HG02852 (cell line): ENCODE measurements at regions not wholly inside any gene's neighbourhood (a gene's known extent, or its start where the extent isn't known, plus 50 kb on each side); places are given as distances from the start of the nearest gene placed in this dataset.

Experiments
- ATAC-seq: cut with Tn5 transposase; IDR thresholded peaks from one replicate; pipeline ENCODE4 v1.9.1; 2021; ENCODE audit warnings: mild to moderate bottlenecking, moderate library complexity; ENCODE audit not compliant: unreplicated experiment

GRCh38 chr5:81856948-81857928 lies 106.3 kb upstream of the SSBP2 start:
- no peak for ATAC-seq

DNA sequence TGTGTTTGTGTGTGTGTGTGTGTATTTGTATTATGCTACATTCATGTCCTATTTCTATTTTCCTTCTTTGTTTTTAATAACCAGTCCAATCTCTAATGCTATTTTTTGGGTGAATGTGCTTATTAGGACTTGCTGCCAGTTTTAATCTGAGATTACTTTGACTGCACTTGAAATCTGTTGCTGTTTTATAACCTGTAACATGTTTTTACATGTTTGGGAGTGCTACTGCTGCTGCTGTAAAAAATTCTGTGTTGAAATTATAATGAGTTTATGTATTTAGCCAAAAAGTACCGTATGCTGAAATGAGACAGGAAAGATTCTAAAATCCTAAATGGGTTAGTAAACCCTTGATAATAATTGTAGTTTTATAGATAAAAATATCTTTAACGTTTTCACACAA lies 104.7 kb upstream of the SSBP2 start:
- no peak for ATAC-seq

DNA sequence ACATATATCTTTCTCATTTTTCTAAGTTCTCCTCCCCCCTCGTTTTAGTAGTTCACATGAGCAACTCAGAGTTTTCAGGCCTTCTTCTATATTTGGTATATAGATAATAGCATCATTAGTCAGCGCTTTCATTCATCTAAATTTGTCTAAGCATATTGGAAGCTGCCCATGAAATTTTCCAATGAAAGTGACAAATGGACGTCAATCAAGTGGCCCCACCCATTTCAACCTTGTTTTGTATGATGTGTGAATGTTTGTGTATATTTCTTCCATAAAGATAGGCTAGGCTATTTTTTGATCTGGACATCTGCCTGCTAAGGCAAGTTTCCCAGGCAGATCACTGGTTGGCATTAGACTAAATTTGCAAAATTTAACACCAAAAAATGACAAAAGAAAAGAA lies 104.0 kb upstream of the SSBP2 start:
- ATAC-seq: no peak

GRCh38 chr5:81854485-81854884 lies 103.6 kb upstream of the SSBP2 start:
- no peak for ATAC-seq

DNA sequence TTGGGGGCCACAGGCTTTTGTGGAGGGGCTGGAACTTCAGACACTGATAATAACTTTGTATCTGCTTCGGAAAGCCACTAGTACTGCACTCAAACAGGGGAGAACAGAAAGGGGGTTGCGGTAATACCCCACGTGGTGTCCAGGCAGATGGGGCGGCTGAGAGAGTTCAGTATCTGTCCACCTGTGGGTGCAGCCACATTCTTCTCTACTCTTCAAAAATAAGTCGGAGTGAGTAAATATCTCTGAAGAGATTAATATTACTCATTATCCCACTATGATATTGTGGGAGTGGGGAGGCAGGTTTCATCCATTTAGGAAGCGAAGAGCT lies 102.1 kb upstream of the SSBP2 start:
- ATAC-seq: no peak

DNA sequence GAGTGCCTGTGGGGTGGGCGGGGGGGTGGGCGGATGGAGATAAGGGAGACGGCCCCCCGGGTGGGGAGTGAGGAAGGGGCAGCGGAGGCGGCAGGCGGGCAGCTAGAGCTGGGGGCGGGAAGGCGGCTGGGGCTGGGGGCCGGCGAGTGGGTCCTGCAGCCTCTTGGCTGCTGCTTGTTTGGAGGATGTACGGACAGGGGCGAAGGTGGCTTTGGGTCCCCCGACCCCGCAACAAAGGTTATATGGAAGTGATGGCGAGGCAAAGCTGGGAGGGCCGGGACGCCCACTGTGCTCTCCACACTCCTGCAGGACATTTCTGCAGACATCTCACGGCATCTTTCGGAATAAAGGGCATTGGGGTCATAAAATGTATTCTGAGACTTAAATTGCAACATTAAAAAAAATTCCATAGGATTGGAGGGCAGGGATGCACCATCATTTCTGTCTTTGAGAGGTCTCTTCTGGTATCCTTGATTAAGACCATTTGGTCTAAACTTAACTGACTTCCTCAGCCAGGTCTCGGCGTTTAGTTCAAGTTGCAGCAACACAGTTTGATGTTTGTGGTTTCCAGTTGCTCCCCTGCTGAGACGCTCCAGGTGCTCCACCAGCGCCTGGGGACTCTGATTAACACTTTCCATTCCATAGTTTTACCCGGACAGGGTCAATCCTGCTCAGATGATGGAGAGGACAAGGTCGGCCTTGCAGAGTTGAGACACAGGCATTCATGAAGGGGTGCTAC lies 101.6 kb upstream of the SSBP2 start:
- no peak for ATAC-seq

DNA sequence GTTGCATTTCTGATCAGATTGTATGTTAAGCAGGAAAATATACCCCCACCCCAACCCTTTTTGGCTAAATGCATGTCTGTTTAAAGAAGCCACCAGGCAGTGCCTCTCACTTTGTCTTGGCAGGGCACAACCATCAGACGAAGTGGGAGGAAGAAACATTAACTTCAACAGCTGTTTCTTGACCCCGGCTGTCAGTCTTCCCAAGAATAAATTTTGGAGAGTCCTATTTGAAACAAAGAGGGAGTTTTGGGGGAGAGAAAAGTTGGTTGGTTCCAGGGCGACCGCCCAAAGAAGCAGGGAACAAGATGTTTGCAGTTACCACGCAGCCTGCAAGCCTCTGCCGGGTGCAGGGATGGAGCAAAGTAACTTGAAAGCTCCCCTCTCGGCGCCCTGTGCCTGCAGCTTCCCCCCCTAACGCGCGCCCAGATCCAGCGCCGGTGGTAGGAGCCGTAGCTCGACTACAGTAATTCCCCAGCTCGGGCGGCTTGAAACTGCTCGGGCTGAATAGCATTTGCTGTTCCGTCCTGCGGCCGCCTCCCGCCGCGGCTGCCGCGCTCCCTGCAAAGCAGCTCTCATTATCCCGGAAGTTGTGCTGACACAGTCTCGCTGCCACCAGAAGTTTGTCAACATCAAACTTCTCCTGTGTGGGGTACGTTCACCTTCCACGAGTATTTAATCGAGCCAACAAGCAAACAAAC lies 100.7 kb upstream of the SSBP2 start:
- peak; percentile 80 for ATAC-seq

- no peak for ATAC-seq
These were observed 99.8 kb upstream of the SSBP2 start for GRCh38 chr5:81850501-81851357.

GRCh38 chr5:81849770-81850367 lies 99.0 kb upstream of the SSBP2 start:
- no peak for ATAC-seq

DNA sequence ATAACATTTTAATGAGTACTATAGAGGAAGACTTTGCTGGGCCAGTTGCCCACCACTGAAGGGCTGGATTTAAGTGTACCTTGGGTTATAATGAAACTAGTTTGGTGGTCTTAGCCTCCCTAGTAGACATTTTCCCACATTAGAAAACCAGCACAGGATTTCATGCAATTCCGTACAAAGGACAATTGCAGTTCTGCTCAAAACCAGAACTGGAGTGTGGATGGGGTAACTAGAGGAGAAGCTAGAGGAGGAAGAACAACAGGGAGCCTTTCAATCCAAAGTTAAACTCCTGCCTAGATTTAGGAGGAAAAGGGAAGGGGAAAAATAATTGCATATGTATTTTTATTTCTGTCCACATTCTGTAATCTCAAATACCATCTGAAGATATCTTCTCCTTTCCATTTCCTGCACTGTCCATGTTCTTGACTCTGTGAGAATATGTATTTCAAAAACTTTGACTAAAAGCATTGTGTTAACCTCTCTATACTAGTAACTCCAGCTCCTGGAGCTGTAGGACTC lies 97.5 kb upstream of the SSBP2 start:
- no peak for ATAC-seq

DNA sequence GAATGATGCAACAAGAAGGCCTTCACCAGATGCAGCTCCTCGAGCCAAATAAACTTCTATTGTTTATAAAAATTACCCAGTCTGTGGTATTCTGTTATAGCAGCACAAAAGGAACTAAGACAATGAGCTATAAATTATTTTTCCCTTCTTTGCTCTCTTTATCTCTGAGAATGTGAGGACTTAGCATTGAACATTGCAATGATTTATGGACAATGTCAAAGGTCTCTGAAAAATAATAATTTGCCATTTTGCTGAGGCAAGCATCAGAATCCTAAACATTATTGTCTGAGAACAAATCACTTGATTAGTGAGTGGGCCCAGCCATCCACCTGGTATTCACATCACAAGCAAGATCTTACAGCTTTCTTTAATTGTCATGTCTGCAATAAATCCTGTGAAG lies 95.4 kb upstream of the SSBP2 start:
- no peak for ATAC-seq

- ATAC-seq: no peak
These were observed 92.9 kb upstream of the SSBP2 start for GRCh38 chr5:81843845-81844244.

DNA sequence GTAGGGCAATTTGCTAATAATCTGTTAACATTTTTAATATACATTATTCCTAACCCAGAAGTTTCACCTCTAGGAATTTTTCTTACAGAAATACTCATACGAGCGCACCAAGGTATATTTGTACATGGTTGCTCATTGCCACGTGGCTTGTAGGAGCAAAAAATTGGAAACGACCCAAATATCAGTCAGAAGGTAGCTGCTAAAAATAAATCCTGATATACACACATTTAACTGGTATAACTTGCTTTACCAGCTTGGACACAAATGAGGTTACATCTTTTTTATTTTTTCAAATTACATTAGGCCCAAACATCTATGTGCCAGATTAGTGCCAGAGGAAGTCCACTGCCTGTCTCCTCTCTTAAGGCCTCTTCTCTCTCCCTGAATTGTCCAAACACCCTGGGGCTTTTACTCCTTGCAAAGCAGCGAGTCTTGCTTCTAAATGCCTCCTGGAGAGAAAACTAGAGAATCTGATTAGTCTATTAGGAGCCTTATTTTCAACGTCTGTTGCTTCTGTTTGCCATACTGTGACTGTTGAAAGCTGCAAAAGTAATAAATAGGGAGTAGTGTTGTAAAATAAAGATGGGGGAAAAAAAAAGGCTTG lies 92.0 kb upstream of the SSBP2 start:
- ATAC-seq: no peak

GRCh38 chr5:81839034-81839433 lies 88.1 kb upstream of the SSBP2 start:
- ATAC-seq: no peak

DNA sequence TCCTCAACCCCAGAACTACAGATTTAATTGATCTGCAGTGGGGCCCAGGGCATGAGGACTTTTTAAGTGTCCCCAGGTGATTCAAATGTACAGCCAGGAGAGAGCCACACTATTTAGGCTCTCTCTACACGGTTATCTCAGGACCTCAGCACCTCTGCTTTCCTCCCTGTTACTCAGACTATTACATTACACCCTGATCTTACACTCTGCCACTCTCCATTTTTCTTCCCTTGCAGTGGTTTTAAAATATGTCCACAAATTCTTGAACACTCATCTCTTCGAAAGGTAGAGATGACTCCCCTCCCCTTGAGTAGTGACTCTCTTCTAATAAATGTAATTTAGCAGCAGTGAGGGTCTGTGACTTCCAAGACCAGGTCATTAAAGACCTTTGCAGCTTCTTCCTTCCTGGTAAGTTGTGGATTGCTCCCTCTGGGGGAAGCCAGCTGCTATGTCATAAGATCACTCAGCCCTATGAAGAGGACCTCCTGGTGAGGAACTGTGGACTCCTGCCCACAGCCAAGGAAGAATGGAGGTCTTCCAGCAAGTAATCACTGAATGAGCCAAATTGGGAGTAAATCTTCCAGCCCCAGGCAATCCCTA lies 87.5 kb upstream of the SSBP2 start:
- ATAC-seq: peak; percentile 74

- ATAC-seq: no peak
These were observed 86.9 kb upstream of the SSBP2 start for GRCh38 chr5:81837667-81838306.

DNA sequence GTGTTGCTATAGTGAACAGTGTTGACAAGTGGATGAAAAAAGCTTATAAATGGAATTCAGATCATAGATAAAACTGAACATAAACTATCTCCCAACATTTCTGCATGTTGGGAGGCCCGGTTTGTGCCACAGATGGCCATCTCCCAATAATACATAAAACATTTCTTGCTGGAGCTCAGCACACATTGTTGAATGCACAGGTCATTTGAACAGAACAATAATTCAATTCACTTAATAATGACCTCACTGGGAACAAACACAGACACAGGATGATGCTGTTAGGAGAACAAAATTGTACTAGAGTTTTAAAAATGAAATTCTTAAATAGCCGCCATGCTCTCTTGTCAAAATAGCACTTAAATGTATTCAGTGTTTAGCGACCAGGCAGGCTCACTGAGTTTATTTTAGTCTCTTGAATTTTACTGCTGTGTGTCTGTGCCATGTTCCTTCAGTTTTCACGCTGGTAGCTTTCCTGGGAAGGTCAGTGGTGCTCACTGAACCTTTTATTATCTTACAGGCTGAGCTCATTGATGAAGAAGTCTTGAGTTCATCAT lies 85.0 kb upstream of the SSBP2 start:
- no peak for ATAC-seq

DNA sequence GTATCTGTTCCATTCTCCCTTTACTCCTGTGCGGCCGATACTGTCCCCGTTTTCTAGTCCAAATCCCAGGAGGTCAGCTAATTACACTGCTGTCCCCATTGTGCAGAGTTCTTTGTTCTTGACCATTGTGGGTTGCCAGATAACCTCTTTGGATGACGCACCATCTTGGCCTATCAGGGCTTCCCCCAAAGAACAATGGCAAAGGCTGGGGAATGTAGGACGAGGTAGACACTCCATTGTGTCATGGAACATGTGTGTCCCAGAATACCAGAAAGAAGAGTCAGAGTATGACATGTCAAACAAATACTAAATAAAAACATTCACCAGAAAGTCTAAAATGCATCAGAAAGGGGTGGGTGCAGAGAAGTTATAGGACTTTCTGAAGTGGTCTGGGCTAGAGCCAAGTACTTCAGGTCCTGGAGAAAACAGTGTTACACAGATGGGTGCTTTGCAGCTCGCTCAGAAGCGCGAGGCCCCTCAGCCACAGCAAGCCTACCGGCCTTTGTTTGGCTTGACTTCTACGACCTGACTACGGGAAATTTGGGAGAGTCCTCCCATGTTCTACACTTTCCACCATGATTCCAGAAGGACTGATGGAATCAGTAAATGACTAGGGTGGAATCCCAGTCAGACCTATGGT lies 83.2 kb upstream of the SSBP2 start:
- no peak for ATAC-seq
